ENCODE measurements at regions not wholly inside any gene's neighbourhood (a gene's known extent, or its start where the extent isn't known, plus 50 kb on each side); places are given as distances from the start of the nearest gene placed in this dataset.

DNA sequence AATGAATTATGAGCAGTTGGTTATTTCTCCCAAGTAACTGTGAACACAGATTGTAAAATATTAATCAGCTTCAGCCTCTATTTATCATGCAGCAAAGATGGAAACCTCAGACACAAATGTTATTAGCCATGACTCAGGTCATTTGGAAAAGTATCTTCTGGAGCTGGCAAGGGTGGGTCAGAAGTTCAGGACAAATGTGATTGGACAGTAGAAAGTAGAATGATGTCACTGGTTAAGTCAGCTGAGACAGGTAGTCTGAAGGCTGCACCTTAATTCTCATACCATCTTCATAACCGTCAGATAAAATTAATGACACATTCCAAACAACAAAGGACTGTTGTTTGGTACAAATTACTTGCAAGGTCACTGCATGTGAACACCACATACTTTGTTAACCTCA lies 140.2 kb downstream of the EMB start:
- no peak for DNase-seq
- TF ChIP-seq TAF1 (IDR thresholded peaks at IDR 0.05; ENCODE audit: borderline replicate concordance, low read depth, low read length) (no peak), EZH2phosphoT487 (IDR thresholded peaks at IDR 0.05; ENCODE audit: borderline replicate concordance, low read depth) (no peak), GABPA (IDR thresholded peaks at IDR 0.05; ENCODE audit: low read depth) (no peak), MXI1 (IDR thresholded peaks at IDR 0.05; ENCODE audit: low read depth, low read length) (no peak), EP300 (IDR thresholded peaks at IDR 0.05; ENCODE audit: borderline replicate concordance in 1 of 2, low read depth in 1 of 2, low read length in 1 of 2) (no peak), RXRA (IDR thresholded peaks at IDR 0.05; ENCODE audit: borderline replicate concordance, low read depth) (no peak), RFX5 (IDR thresholded peaks at IDR 0.05; ENCODE audit: low read length) (no peak), SMC3 (IDR thresholded peaks at IDR 0.05; ENCODE audit: low read depth, low read length) (no peak), ELF1 (IDR thresholded peaks at IDR 0.05) (no peak), TEAD4 (IDR thresholded peaks at IDR 0.05; ENCODE audit: borderline replicate concordance, insufficient read depth) (no peak)
- TF ChIP-seq, protein P1, sequence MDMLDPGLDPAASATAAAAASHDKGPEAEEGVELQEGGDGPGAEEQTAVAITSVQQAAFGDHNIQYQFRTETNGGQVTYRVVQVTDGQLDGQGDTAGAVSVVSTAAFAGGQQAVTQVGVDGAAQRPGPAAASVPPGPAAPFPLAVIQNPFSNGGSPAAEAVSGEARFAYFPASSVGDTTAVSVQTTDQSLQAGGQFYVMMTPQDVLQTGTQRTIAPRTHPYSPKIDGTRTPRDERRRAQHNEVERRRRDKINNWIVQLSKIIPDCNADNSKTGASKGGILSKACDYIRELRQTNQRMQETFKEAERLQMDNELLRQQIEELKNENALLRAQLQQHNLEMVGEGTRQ (IDR thresholded peaks at IDR 0.05; ENCODE audit: borderline replicate concordance, low read depth, low read length): no peak
- no peak overlapping the region for H3K4me2 ChIP-seq
- H3K79me2 ChIP-seq (ENCODE audit: insufficient read depth): no peaks in the 10 kb centered on the region
- no peaks in the 10 kb centered on the region for H3K4me1 ChIP-seq (ENCODE audit: control insufficient read depth in 1 of 2, insufficient read depth in 2 of 2, low read depth in 1 of 2, low read length in 1 of 2)
- H4K20me1 ChIP-seq (ENCODE audit: insufficient read depth): no peaks in the 10 kb centered on the region
- H3K9me3 ChIP-seq: no peaks in the 10 kb centered on the region
- H3K36me3 ChIP-seq (replicated peaks in 1 of 2; ENCODE audit: control insufficient read depth in 1 of 2, insufficient read depth in 2 of 2, low read length in 1 of 2): no peaks in the 10 kb centered on the region
- H2AFZ ChIP-seq (ENCODE audit: low read depth): no peak overlapping the region
- no peaks in the 10 kb centered on the region for H3K9me2 ChIP-seq
- H3K4me3 ChIP-seq (ENCODE audit: low read depth in 2 of 2, low read length in 1 of 2): no peak overlapping the region
- H3F3A ChIP-seq (replicated peaks; ENCODE audit: insufficient read depth): peaks cover 18% of the 10 kb centered on the region
- ChIA-PET CTCF (no interaction called here), POLR2A (no interaction called here)
- H3K27ac ChIP-seq (ENCODE audit: low read depth in 2 of 2, low read length in 1 of 2): no peak overlapping the region
- H3K9ac ChIP-seq: no peak overlapping the region
- no peaks in the 10 kb centered on the region for H3K27me3 ChIP-seq (ENCODE audit: insufficient read depth)
- WGBS (ENCODE audit: low lambda C conversion rate): 4% methylated on average over 1 of the region's 1 CpG

DNA sequence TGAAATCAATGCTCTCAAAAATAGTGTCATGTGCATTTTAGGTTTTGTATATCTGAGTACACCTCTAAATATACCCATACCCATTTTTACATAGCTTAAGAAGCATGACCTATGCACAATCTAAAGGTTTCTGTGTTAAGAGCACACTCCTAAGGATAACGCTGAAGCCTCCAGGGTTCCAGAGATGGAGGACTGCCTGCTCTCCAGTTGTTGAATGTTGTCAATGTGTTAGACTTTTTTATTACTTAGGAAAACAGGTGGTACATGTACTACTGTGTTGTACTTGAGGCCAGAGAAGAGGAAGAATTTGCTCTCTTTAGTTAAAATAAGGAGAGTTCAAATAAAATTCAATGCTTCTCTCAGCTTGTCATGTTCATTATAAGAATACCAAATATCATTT lies 141.2 kb downstream of the EMB start:
- 0% methylated on average over 1 of the region's 1 CpG for WGBS (ENCODE audit: low lambda C conversion rate)
- CTCF ChIA-PET: no interaction called here
- Histone ChIP-seq H3K36me3 (replicated peaks in 1 of 2; ENCODE audit: control insufficient read depth in 1 of 2, insufficient read depth in 2 of 2, low read length in 1 of 2) (no peaks in the 10 kb centered on the region), H3K9ac (no peak overlapping the region), H3K4me2 (no peak overlapping the region), H3K27ac (ENCODE audit: low read depth in 2 of 2, low read length in 1 of 2) (no peak overlapping the region), H3K4me1 (ENCODE audit: control insufficient read depth in 1 of 2, insufficient read depth in 2 of 2, low read depth in 1 of 2, low read length in 1 of 2) (no peaks in the 10 kb centered on the region), H4K20me1 (ENCODE audit: insufficient read depth) (no peaks in the 10 kb centered on the region), H3F3A (replicated peaks; ENCODE audit: insufficient read depth) (peaks cover 18% of the 10 kb centered on the region), H3K27me3 (ENCODE audit: insufficient read depth) (no peaks in the 10 kb centered on the region), H3K9me3 (no peaks in the 10 kb centered on the region), H3K4me3 (ENCODE audit: low read depth in 2 of 2, low read length in 1 of 2) (no peak overlapping the region), H3K9me2 (no peaks in the 10 kb centered on the region), H3K79me2 (ENCODE audit: insufficient read depth) (no peaks in the 10 kb centered on the region), H2AFZ (ENCODE audit: low read depth) (no peak overlapping the region)
- TF ChIP-seq POLR2AphosphoS5 (IDR thresholded peaks at IDR 0.05; ENCODE audit: low read depth, low read length): no peak
- TF ChIP-seq, protein P1 (IDR thresholded peaks at IDR 0.05; ENCODE audit: borderline replicate concordance, low read depth, low read length): no peak
- POLR2A ChIA-PET: no interaction called here
- DNase-seq: no peak

Measured in SK-N-SH (cell line).